Stimulated activated naive B cell treated with anti-CD40 and anti-IgM and Interleukin-4, amounts not matched to agents 10 μg/mL and 1 μg/mL and 100 μg/mL, for 72 hours (primary cell): ENCODE measurements at regions not wholly inside any gene's neighbourhood (a gene's known extent, or its start where the extent isn't known, plus 50 kb on each side); places are given as distances from the start of the nearest gene placed in this dataset.
"Not testable (repeated sequence)": the region's sequence is repeated elsewhere in the genome, so short reads cannot be mapped to it uniquely, and the experiment has no call there.

ENCODE experiments used
- ATAC-seq, 2 donors: fragments of 150-1000 bp; cut with Tn5 transposase; replicated peaks; 2 replicates each; pipeline ENCODE4 v1.10.0; 2021; ENCODE audit warnings: moderate library complexity in 1 of 2
- DNase-seq: peaks from one replicate; pipeline ENCODE4 v3.0.0; 2021
- H3K27ac Mint-ChIP-seq: one replicate; pipeline ENCODE4 v1.8.0; 2022; ENCODE audit warnings: mild to moderate bottlenecking, mixed read lengths
- H3K27me3 Mint-ChIP-seq, 2 donors: one replicate each; pipeline ENCODE4 v1.8.0; 2022; ENCODE audit warnings: mixed read lengths in 2 of 2
- H3K36me3 Mint-ChIP-seq, 2 donors: one replicate each; pipeline ENCODE4 v1.8.0; 2022; ENCODE audit warnings: mixed read lengths in 2 of 2, mild to moderate bottlenecking in 1 of 2
- H3K4me1 Mint-ChIP-seq, 2 donors: one replicate each; pipeline ENCODE4 v1.8.0; 2022; ENCODE audit warnings: mixed read lengths in 2 of 2, mild to moderate bottlenecking in 1 of 2
- H3K4me3 Mint-ChIP-seq, 2 donors: one replicate each; pipeline ENCODE4 v1.8.0; 2022; ENCODE audit warnings: mild to moderate bottlenecking in 2 of 2, mixed read lengths in 2 of 2, moderate library complexity in 1 of 2
- H3K9me3 Mint-ChIP-seq, 2 donors: one replicate each; pipeline ENCODE4 v1.8.0; 2022; ENCODE audit warnings: mixed read lengths in 2 of 2, mild to moderate bottlenecking in 1 of 2

DNA sequence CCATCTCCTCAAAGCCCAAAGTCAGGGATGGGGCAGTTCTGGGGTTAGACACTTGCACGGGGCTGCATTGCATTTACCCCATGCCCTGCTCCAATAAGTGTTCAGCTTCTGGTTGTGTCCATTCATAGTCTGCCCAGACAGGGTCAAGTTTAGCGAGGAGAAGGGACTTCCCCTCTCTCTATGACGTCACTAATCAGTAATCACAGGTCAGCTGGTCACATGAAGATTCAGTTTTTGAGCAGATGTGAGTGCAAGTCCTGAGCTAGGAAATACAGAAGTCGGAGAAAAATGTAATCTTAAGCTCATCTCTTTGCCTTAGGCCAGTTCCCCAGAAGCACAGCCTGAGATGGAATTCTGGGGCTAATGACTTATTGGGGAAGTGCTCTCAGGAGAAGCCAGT is 310.1 kb downstream of the TSHZ3 start:
- Mint-ChIP-seq H3K27ac (no peak overlapping the region), H3K27me3 (no peaks in the 10 kb centered on the region), H3K36me3 (no peaks in the 10 kb centered on the region), H3K9me3 (peaks cover 0 to 9% of the 10 kb centered on the region in 2 donors), H3K4me3 (no peak overlapping the region), H3K4me1 (no peaks in the 10 kb centered on the region)
- no peak for DNase-seq
- no peak for ATAC-seq

DNA sequence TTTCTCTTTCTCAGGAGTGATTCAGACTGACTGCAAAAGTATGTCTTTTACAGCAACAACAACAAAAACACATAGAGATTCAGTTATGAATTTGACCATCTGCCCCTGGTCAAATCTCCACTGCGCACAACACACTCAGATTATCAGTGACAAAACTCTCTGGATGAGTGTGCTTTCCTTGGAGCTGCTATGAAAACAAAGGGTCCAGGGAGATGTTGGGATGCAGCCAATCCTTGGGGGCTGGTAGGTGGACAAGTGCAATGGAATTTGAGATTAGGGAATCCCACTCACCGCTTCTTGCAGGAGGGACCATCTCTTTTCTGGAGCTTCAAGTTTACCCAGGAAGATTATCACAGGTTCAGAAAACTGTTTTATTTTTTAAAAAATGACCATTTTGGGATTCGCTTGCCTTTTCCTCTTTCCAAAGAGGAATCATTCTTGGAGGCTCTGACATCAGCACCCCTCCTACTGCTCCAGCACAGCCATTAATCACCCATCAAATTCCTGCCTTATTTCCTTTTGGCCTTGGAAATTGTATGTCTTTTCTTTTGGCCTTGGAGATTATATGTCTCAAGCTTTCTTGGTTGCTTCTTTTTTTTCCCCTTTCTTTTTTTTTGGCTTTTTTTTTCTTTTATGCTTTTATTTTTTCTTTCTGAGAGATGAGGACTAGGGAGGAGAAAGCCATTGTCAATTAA is 311.8 kb downstream of the TSHZ3 start:
- peaks cover 0 to 10% of the 10 kb centered on the region in 2 donors for H3K9me3 Mint-ChIP-seq

DNA sequence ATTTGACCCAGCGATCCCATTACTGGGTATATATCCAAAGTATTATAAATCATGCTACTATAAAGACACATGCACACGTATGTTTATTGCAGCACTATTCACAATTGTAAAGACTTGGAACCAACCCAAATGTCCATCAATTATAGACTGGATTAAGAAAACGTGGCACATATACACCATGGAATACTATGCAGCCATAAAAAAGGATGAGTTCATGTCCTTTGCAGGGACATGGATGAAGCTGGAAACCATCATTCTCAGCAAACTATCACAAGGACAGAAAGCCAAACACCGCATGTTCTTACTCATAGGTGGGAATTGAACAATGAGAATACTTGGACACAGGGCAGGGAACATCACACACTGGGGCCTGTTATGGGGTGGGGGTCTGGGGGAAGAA is 317.8 kb downstream of the TSHZ3 start:
- H3K36me3 Mint-ChIP-seq, ATAC-seq, H3K4me3 Mint-ChIP-seq, H3K4me1 Mint-ChIP-seq, H3K27me3 Mint-ChIP-seq, H3K27ac Mint-ChIP-seq, DNase-seq: not testable (repeated sequence)
- H3K9me3 Mint-ChIP-seq: peaks cover 0 to 10% of the 10 kb centered on the region in 2 donors

More for the DNA sequence above, 311.8 kb downstream of the TSHZ3 start:
- no peaks in the 10 kb centered on the region for H3K4me1 Mint-ChIP-seq
- H3K4me3 Mint-ChIP-seq: no peak overlapping the region
- DNase-seq (no peak), ATAC-seq (no peak)
- H3K27ac Mint-ChIP-seq: no peak overlapping the region
- no peaks in the 10 kb centered on the region for H3K36me3 Mint-ChIP-seq
- H3K27me3 Mint-ChIP-seq: no peaks in the 10 kb centered on the region

DNA sequence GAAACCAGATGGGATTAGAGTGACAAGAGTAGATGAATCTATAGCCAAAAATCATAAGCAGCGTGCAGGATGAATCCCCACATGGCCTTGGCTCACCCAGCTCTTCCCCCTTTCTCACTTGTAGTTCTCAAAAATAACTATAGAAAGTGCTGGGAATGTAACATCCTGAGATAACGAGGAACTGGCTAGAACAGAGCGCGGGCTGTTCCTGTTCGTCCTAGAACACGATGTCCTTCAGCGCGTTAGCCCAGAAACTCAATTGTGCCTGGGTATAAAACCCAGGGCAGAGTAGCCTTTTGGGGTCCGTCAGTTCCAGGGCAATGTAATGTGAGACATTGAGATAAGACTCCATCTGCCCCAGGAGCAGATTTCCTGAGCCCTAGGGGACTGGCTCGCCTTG is 326.2 kb downstream of the TSHZ3 start:
- ATAC-seq: no peak
- peaks cover 7 to 22% of the 10 kb centered on the region in 2 donors for H3K9me3 Mint-ChIP-seq
- H3K27me3 Mint-ChIP-seq: no peaks in the 10 kb centered on the region
- H3K36me3 Mint-ChIP-seq: no peaks in the 10 kb centered on the region
- no peak overlapping the region for H3K27ac Mint-ChIP-seq
- no peaks in the 10 kb centered on the region for H3K4me1 Mint-ChIP-seq
- no peak for DNase-seq
- H3K4me3 Mint-ChIP-seq: no peak overlapping the region

DNA sequence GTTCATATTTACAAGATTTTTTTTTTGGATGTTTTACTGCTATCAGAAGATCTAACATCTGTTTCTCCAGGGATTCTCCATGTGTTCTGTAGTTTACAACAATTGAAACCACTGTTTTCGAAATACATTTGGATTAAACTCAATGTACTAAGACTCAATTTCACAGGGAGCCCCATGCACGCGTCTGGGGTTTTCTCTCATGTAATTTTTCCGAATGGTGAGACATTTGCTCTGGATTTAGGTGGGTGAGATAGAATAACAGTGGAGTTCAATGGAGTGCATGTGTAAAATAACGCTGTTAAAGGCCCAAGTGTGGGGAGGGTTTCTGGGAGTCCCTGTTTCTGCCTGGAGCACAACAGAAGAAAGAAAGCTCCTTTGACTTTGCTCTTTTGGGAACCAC is 330.3 kb downstream of the TSHZ3 start:
- Mint-ChIP-seq H3K27ac (no peak overlapping the region), H3K4me1 (no peaks in the 10 kb centered on the region), H3K9me3 (peaks cover 7 to 18% of the 10 kb centered on the region in 2 donors), H3K36me3 (no peaks in the 10 kb centered on the region), H3K4me3 (no peak overlapping the region), H3K27me3 (no peaks in the 10 kb centered on the region)
- DNase-seq: no peak
- ATAC-seq: no peak

DNA sequence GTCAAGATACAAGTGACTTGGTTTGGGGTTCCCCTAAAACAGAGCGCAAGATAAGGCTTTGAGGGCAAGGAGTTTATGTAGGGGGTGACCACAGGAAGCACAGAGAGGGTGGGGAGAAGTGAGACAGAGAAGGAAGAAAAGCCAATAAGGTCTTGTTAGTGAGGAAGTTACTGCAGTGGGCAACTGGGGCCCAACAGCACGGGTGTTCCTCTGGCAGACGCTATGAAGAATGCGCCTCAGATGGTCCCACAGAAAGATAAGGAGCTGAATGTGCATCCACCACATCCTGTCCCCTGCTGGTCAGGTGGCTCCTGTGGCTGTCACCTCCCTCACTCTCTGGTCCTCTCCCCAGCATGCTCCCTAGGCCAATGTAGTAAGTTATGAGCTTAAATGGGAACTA is 333.5 kb downstream of the TSHZ3 start:
- H3K9me3 Mint-ChIP-seq: peaks cover 7 to 8% of the 10 kb centered on the region in 2 donors
- DNase-seq: no peak
- no peak for ATAC-seq

DNA sequence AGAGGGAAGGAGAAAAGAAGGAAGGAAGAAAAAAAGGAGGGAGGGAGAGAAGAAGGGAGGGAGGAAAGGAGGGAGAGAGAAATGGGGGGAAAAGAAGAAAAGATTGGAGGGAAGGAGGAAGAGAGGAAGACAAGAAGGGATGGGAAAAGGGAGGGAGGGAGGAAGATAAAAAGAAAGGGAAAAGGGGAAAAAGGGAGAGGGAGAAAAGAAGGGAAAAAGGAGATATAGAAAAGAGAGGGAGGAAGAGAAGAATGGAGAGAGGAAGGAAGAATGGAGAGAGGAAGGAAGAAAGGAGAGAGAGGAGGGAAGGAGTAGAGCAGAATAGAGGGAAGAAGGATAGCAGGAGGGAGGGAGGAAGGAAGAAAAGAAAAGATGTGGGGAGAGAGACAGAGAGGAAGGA is 334.6 kb downstream of the TSHZ3 start:
- H3K9me3 Mint-ChIP-seq: peaks cover 0 to 7% of the 10 kb centered on the region in 2 donors
- no peaks in the 10 kb centered on the region for H3K4me1 Mint-ChIP-seq
- no peak overlapping the region for H3K4me3 Mint-ChIP-seq
- no peak overlapping the region for H3K27ac Mint-ChIP-seq
- ATAC-seq (no peak), DNase-seq (no peak)
- H3K36me3 Mint-ChIP-seq: no peaks in the 10 kb centered on the region
- H3K27me3 Mint-ChIP-seq: no peaks in the 10 kb centered on the region

More for the DNA sequence above, 333.5 kb downstream of the TSHZ3 start:
- H3K4me3 Mint-ChIP-seq: no peak overlapping the region
- no peaks in the 10 kb centered on the region for H3K27me3 Mint-ChIP-seq
- no peak overlapping the region for H3K27ac Mint-ChIP-seq
- no peaks in the 10 kb centered on the region for H3K4me1 Mint-ChIP-seq
- no peaks in the 10 kb centered on the region for H3K36me3 Mint-ChIP-seq

DNA sequence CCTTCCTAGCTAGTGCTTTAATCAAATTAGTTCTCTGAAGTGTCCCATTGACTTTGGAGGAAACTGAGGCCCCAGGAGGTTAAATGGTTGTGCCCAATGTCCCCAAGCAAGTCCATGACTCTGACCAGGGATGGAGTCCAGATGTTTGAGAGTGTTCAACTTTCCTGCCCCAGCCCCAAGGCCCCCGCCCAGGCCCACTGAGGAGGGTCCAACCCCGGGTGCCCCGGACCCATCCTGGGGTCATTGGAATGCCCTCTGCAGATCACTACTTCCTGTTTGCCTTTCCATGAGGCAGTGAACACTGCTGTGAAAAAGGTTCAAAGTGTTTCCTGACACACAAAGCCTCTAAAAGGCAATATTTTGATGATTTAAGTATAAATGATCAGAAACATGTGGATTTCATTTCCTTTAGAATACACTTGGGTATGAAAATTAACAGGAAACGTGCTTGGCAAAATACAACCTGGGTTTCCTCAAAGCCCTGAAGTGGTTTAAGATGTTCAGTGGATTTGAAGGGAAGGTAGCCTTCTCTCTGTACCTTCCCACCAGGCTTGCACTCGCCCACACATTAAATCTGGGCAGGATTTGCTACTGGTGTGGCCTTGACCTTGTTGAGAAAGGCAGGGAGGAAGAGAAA is 335.7 kb downstream of the TSHZ3 start:
- no peak for ATAC-seq
- H3K4me3 Mint-ChIP-seq: no peak overlapping the region
- H3K27ac Mint-ChIP-seq: no peak overlapping the region

DNA sequence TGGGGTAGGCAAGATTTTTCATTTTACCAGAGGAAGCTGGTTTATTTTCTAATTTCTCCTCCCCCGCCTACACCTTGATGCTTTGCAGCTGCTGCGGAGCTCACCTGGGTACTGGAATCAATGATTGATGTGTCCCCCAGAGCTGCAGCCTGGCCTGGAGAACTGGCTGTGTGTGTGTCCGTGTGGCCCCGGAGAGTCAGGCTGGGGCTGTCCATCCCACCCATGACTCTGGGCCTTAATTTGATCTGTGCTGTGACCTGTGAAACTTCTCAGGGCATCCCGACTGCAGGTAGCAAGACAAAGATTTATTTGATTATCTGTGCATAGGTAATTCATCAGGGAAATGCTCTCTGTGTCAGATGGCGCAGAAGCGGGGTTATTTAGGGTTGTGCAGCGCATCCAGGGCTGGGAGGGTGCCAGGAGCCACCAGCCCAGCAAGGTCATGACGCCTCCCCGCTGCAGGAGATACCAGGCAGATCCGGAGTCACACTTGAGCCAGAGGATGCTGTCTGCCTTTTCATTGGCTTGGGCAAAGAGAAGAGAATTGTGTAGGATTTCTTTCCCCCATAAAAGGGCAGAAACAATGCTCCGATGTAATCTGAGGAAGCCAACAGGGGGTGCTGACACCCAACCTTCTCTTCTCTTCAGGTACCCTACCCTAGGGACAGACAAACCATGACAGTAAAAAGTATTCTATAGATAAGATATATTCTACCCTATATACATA is 346.6 kb downstream of the TSHZ3 start:
- DNase-seq (no peak), ATAC-seq (no peak)
- H3K9me3 Mint-ChIP-seq: peaks cover 0 to 2% of the 10 kb centered on the region in 2 donors
- no peak overlapping the region for H3K4me3 Mint-ChIP-seq
- H3K27ac Mint-ChIP-seq: no peak overlapping the region
- H3K4me1 Mint-ChIP-seq: no peaks in the 10 kb centered on the region
- no peaks in the 10 kb centered on the region for H3K27me3 Mint-ChIP-seq
- no peaks in the 10 kb centered on the region for H3K36me3 Mint-ChIP-seq

More for the DNA sequence above, 335.7 kb downstream of the TSHZ3 start:
- Mint-ChIP-seq H3K27me3 (no peaks in the 10 kb centered on the region), H3K9me3 (peaks cover 0 to 7% of the 10 kb centered on the region in 2 donors), H3K4me1 (no peaks in the 10 kb centered on the region), H3K36me3 (no peaks in the 10 kb centered on the region)
- no peak for DNase-seq

DNA sequence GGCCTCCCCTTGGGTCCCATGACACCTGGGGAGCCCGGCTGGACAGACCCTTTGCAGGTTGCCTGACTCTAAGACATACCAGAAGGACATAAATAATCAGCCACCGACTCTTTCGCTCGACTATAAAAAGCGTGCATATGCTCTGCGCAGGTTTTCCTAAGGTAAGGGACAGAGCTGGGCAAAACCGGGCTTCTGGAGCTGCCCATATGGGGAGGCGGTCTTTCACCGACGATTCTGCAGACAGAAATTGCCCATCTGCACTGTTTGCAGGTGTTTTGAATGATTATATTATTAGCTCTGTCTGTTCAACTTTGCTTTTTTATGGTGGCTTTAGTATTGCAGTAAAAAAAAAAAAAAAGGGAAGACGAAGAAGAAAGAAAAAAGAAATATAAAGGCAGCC is 347.2 kb downstream of the TSHZ3 start:
- H3K36me3 Mint-ChIP-seq: no peaks in the 10 kb centered on the region
- H3K27me3 Mint-ChIP-seq: no peaks in the 10 kb centered on the region
- H3K27ac Mint-ChIP-seq: no peak overlapping the region
- peaks cover 0 to 4% of the 10 kb centered on the region in 2 donors for H3K9me3 Mint-ChIP-seq
- no peak overlapping the region for H3K4me3 Mint-ChIP-seq
- DNase-seq (no peak), ATAC-seq (no peak)
- no peaks in the 10 kb centered on the region for H3K4me1 Mint-ChIP-seq

DNA sequence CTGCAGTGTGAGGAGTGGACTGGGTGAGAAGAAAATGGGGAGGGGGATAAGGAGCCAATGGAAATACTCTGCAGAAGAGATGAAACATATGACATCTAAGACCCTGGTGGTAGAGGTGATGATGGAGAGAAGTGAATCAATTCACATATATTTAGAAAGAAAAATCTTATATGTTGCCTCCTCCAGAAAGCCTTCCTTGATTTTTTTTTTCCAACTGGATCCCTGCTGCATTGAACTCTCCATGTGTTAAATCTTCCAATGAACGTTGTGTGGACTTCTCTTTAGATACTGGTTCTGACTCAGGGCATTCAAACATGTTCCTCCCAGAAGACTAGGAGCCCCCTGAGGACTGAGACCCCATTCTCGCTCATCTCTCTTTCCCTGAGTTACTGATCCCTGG is 348.3 kb downstream of the TSHZ3 start:
- H3K9me3 Mint-ChIP-seq: peaks cover 0 to 4% of the 10 kb centered on the region in 2 donors
- no peak overlapping the region for H3K4me3 Mint-ChIP-seq
- DNase-seq (no peak), ATAC-seq (no peak)
- no peaks in the 10 kb centered on the region for H3K4me1 Mint-ChIP-seq
- H3K36me3 Mint-ChIP-seq: no peaks in the 10 kb centered on the region
- H3K27ac Mint-ChIP-seq: no peak overlapping the region
- H3K27me3 Mint-ChIP-seq: no peaks in the 10 kb centered on the region

DNA sequence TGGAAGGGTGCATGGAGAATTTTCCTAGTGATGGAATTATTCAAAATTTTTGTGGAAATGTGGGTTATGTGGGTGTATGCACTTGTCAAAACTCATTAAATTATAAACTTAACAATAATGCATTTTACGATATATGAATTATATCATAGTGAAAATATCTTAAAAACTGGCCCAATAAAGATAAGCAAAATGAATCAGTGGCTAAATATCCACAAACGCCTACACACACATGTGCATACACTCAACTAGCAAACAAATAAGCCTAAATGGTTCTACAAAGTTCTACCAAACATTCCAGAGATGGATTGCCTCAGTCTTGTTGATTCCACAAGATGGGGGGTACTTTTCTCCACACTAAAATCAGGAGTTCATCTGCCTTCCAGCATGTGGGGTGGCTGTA is 349.5 kb downstream of the TSHZ3 start:
- no peak overlapping the region for H3K4me3 Mint-ChIP-seq
- H3K9me3 Mint-ChIP-seq: peaks cover 0 to 2% of the 10 kb centered on the region in 2 donors
- no peaks in the 10 kb centered on the region for H3K36me3 Mint-ChIP-seq
- ATAC-seq: no peak
- H3K4me1 Mint-ChIP-seq: no peaks in the 10 kb centered on the region
- H3K27ac Mint-ChIP-seq: no peak overlapping the region
- no peaks in the 10 kb centered on the region for H3K27me3 Mint-ChIP-seq
- DNase-seq: no peak

DNA sequence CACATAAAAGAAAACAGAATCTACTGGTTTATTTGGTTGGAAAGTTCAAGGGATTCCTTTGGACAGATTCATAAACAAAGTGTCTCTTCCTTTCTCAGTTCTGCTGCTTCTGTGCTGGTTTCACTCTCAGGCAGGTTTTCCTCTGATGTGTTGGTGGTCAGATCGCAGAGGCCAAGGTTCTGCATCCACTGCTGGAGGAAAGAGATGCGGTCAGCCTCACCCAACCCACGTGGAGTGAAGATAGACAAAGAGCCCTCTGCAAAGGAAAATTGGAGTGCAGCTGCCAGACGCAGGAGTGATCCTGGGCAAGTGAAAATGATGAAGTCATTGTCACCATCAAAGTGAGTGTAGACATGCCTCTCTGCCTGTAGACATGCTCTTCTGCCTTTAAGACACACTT is 352.0 kb downstream of the TSHZ3 start:
- H3K4me1 Mint-ChIP-seq: no peaks in the 10 kb centered on the region
- ATAC-seq (no peak), DNase-seq (no peak)
- no peaks in the 10 kb centered on the region for H3K27me3 Mint-ChIP-seq
- no peaks in the 10 kb centered on the region for H3K36me3 Mint-ChIP-seq
- H3K9me3 Mint-ChIP-seq: peaks cover 3 to 4% of the 10 kb centered on the region in 2 donors
- H3K27ac Mint-ChIP-seq: no peak overlapping the region
- H3K4me3 Mint-ChIP-seq: no peak overlapping the region

DNA sequence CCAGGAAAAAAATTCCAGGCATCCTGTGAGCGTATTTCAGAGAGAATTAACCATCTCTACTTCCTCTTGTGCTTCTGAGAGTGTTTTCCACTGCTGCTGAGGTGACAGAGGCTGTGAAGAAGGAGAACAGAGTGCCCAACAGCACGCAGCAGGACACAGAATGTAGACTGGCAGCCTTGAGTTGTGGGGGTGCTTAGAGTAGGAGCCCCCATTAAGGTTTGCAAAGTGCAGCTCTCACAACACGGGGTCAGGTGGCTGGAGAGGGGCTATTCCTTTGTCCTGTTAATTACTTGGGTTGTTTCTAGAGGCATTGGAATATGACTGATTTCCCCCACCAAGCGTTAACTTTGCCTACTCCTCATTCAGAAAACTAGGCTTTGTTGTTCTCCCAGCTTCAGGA is 370.6 kb downstream of the TSHZ3 start:
- no peaks in the 10 kb centered on the region for H3K4me1 Mint-ChIP-seq
- H3K36me3 Mint-ChIP-seq: no peaks in the 10 kb centered on the region
- no peaks in the 10 kb centered on the region for H3K27me3 Mint-ChIP-seq
- H3K4me3 Mint-ChIP-seq: no peak overlapping the region
- H3K27ac Mint-ChIP-seq: no peak overlapping the region
- peaks cover 9 to 15% of the 10 kb centered on the region in 2 donors for H3K9me3 Mint-ChIP-seq
- ATAC-seq (no peak), DNase-seq (no peak)

DNA sequence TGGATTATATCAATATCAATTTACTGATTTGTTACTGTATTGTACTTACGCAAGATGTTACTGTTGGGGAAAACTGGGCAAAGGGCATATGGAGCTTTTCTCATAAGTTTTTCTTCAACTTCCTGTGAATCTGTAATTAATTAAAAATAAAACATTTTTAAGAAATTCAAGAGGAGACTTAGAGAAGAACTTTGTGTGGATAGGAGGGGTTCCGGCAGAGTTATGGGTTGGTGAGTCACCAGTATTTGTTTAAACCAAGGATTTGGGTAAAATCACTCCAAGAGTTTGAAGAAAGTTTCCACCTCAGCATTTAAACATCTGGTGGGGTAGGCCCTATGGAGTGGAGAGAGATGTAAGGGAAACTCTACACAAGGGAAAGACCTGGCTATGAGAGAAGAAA is 379.6 kb downstream of the TSHZ3 start:
- peaks cover 2 to 8% of the 10 kb centered on the region in 2 donors for H3K9me3 Mint-ChIP-seq
- DNase-seq (no peak), ATAC-seq (no peak)
- no peaks in the 10 kb centered on the region for H3K4me1 Mint-ChIP-seq
- no peak overlapping the region for H3K4me3 Mint-ChIP-seq
- no peak overlapping the region for H3K27ac Mint-ChIP-seq
- no peaks in the 10 kb centered on the region for H3K36me3 Mint-ChIP-seq
- H3K27me3 Mint-ChIP-seq: no peaks in the 10 kb centered on the region
